Chondrocyte (in vitro differentiated cells): ENCODE measurements at regions not wholly inside any gene's neighbourhood (a gene's known extent, or its start where the extent isn't known, plus 50 kb on each side); places are given as distances from the start of the nearest gene placed in this dataset.

Experiments
- DNase-seq: peaks from one replicate; pipeline ENCODE4 v3.0.0; 2021; ENCODE audit warnings: mixed read lengths, low spot score
- H3K27ac Mint-ChIP-seq: one replicate; pipeline ENCODE4 v1.8.0; 2021; ENCODE audit warnings: mild to moderate bottlenecking, moderate library complexity, mixed read lengths; ENCODE audit not compliant: unreplicated experiment
- H3K27me3 Mint-ChIP-seq: 2 replicates; pipeline ENCODE4 v1.8.0; 2021; ENCODE audit warnings: low read depth, mixed read lengths
- H3K36me3 Mint-ChIP-seq: 2 replicates; pipeline ENCODE4 v1.8.0; 2021; ENCODE audit warnings: low read depth, mixed read lengths
- H3K4me1 Mint-ChIP-seq: 2 replicates; pipeline ENCODE4 v1.8.0; 2021; ENCODE audit warnings: low read depth, mild to moderate bottlenecking, mixed read lengths
- H3K4me3 Mint-ChIP-seq: one replicate; pipeline ENCODE4 v1.8.0; 2021; ENCODE audit warnings: mild to moderate bottlenecking, moderate library complexity, mixed read lengths; ENCODE audit not compliant: unreplicated experiment
- H3K9me3 Mint-ChIP-seq: 2 replicates; pipeline ENCODE4 v1.8.0; 2021; ENCODE audit warnings: low read depth, mixed read lengths
- TF ChIP-seq, protein P1 (sequence below): fragments of 200-600 bp; sonication (generic); IDR thresholded peaks from 2 replicates; pipeline ENCODE4 v1.5.0; 2021; ENCODE audit warnings: antibody characterized with exemption, mild to moderate bottlenecking, moderate library complexity

DNA sequence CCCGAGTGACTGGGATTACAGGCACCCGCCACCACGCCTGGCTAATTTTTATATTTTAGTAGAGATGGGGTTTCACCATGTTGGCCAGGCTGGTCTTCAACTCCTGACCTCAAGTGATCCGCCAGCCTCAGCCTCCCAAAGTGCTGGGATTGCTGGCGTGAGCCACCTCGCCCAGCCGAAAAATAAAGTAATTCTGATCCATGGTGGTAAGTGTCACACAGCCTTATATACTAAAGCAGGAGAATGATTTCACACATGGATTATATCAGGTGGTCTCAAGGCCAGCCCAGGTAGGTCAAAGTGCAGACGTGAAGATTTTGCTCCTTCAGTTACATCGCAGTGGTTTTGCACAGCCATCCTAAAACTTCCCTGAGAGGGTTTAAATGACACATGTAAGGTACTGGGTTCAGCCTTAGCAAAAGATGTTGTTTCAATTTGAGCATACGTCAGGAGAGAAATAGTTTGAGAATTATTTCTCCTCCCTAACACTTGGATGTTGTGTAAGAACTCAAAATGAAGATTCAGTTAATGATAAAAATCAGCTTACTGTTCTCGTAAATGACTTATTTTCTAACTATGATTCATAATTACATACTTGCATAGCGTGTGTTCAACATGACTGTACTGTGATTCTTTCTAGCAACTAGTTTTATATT is 93.0 kb upstream of the SLC39A10 start:
- H3K4me1 Mint-ChIP-seq = peaks cover 23% of the 10 kb centered on the region
- no peak overlapping the region for H3K4me3 Mint-ChIP-seq
- TF ChIP-seq, protein P1, sequence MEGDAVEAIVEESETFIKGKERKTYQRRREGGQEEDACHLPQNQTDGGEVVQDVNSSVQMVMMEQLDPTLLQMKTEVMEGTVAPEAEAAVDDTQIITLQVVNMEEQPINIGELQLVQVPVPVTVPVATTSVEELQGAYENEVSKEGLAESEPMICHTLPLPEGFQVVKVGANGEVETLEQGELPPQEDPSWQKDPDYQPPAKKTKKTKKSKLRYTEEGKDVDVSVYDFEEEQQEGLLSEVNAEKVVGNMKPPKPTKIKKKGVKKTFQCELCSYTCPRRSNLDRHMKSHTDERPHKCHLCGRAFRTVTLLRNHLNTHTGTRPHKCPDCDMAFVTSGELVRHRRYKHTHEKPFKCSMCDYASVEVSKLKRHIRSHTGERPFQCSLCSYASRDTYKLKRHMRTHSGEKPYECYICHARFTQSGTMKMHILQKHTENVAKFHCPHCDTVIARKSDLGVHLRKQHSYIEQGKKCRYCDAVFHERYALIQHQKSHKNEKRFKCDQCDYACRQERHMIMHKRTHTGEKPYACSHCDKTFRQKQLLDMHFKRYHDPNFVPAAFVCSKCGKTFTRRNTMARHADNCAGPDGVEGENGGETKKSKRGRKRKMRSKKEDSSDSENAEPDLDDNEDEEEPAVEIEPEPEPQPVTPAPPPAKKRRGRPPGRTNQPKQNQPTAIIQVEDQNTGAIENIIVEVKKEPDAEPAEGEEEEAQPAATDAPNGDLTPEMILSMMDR = no peak
- no peaks in the 10 kb centered on the region for H3K36me3 Mint-ChIP-seq
- no peaks in the 10 kb centered on the region for H3K27me3 Mint-ChIP-seq
- no peaks in the 10 kb centered on the region for H3K9me3 Mint-ChIP-seq
- no peak overlapping the region for H3K27ac Mint-ChIP-seq
- DNase-seq = no peak

- Mint-ChIP-seq H3K4me1 (peaks cover 26% of the 10 kb centered on the region), H3K36me3 (no peaks in the 10 kb centered on the region), H3K27me3 (no peaks in the 10 kb centered on the region), H3K9me3 (no peaks in the 10 kb centered on the region), H3K27ac (no peak overlapping the region), H3K4me3 (no peak overlapping the region)
- TF ChIP-seq, protein P1 = no peak
- DNase-seq = no peak
These were observed 94.2 kb upstream of the SLC39A10 start for GRCh38 chr2:195562570-195563566.

- H3K27me3 Mint-ChIP-seq = no peaks in the 10 kb centered on the region
- no peaks in the 10 kb centered on the region for H3K9me3 Mint-ChIP-seq
- TF ChIP-seq, protein P1 = no peak
- H3K4me1 Mint-ChIP-seq = peaks cover 26% of the 10 kb centered on the region
- no peak for DNase-seq
- no peaks in the 10 kb centered on the region for H3K36me3 Mint-ChIP-seq
- no peak overlapping the region for H3K27ac Mint-ChIP-seq
- H3K4me3 Mint-ChIP-seq = no peak overlapping the region
These were observed 95.7 kb upstream of the SLC39A10 start for GRCh38 chr2:195561116-195561921.

GRCh38 chr2:195560209-195560895 is 96.7 kb upstream of the SLC39A10 start:
- Mint-ChIP-seq H3K4me1 (peaks cover 26% of the 10 kb centered on the region), H3K4me3 (no peak overlapping the region), H3K9me3 (no peaks in the 10 kb centered on the region), H3K27me3 (no peaks in the 10 kb centered on the region), H3K36me3 (no peaks in the 10 kb centered on the region), H3K27ac (no peak overlapping the region)
- TF ChIP-seq, protein P1 = no peak
- DNase-seq = no peak
